GM23338 (cell line): ENCODE measurements at regions not wholly inside any gene's neighbourhood (a gene's known extent, or its start where the extent isn't known, plus 50 kb on each side); places are given as distances from the start of the nearest gene placed in this dataset.

Experiments used
- ATAC-seq: fragments of 200-7000 bp; cut with Tn5 transposase; 3 replicates; pipeline ENCODE4 v1.9.1; 2020
- DNase-seq: peaks from one replicate; pipeline ENCODE4 v3.0.0-alpha.2; 2015; ENCODE audit warnings: low spot score
- H2AFZ ChIP-seq: fragments of 200-600 bp; sonication (generic); 2 replicates; pipeline ENCODE4 v1.8.0; 2016; ENCODE audit warnings: antibody characterized with exemption, mild to moderate bottlenecking, moderate library complexity
- H3F3A ChIP-seq: fragments of 200-600 bp; sonication (generic); replicated peaks from 2 replicates; pipeline ENCODE4 v1.8.0; 2017; ENCODE audit warnings: antibody characterized with exemption, mixed run types, low read depth
- H3K27ac ChIP-seq: fragments of 200-600 bp; sonication (generic); 2 replicates; pipeline ENCODE4 v1.6.1; 2016; ENCODE audit warnings: low read depth
- H3K27me3 ChIP-seq: fragments of 200-600 bp; sonication (generic); 2 replicates; pipeline ENCODE4 v1.8.0; 2016; ENCODE audit warnings: mild to moderate bottlenecking, mixed run types, moderate library complexity; ENCODE audit not compliant: insufficient read depth
- H3K36me3 ChIP-seq: fragments of 200-600 bp; sonication (generic); 2 replicates; pipeline ENCODE4 v1.8.0; 2016; ENCODE audit warnings: mild to moderate bottlenecking; ENCODE audit not compliant: insufficient read depth
- H3K4me1 ChIP-seq: fragments of 200-600 bp; sonication (generic); 2 replicates; pipeline ENCODE4 v1.8.0; 2016; ENCODE audit warnings: mild to moderate bottlenecking, moderate library complexity; ENCODE audit not compliant: insufficient read depth
- H3K4me2 ChIP-seq: fragments of 200-600 bp; sonication (generic); 2 replicates; pipeline ENCODE4 v1.7.1; 2017; ENCODE audit warnings: mixed run types
- H3K4me3 ChIP-seq: fragments of 200-600 bp; sonication (generic); 2 replicates; pipeline ENCODE4 v1.6.1; 2016; ENCODE audit warnings: mixed run types
- H3K79me2 ChIP-seq: fragments of 200-600 bp; sonication (generic); replicated peaks from 2 replicates; pipeline ENCODE4 v1.8.0; 2017; ENCODE audit warnings: mild to moderate bottlenecking; ENCODE audit not compliant: insufficient read depth
- H3K9me2 ChIP-seq: fragments of 200-600 bp; sonication (generic); 2 replicates; pipeline ENCODE4 v1.8.0; 2017; ENCODE audit not compliant: insufficient read depth
- H4K20me1 ChIP-seq: fragments of 200-600 bp; sonication (generic); replicated peaks from 2 replicates; pipeline ENCODE4 v1.8.0; 2017; ENCODE audit warnings: mild to moderate bottlenecking; ENCODE audit not compliant: insufficient read depth
- H3K27ac Mint-ChIP-seq: 2 replicates; pipeline ENCODE4 v1.8.0; 2020; ENCODE audit warnings: inconsistent platforms, mild to moderate bottlenecking, moderate library complexity, mixed read lengths
- H3K27me3 Mint-ChIP-seq: 3 replicates; pipeline ENCODE4 v1.8.0; 2022; ENCODE audit warnings: low read depth, mild to moderate bottlenecking, moderate library complexity, mixed read lengths, inconsistent platforms; ENCODE audit not compliant: insufficient read depth, poor library complexity
- H3K36me3 Mint-ChIP-seq: 3 replicates; pipeline ENCODE4 v1.8.0; 2021; ENCODE audit warnings: low read depth, mild to moderate bottlenecking, inconsistent platforms, moderate library complexity, mixed read lengths
- H3K4me1 Mint-ChIP-seq: 3 replicates; pipeline ENCODE4 v1.8.0; 2020; ENCODE audit warnings: mild to moderate bottlenecking, inconsistent platforms, mixed read lengths
- H3K4me3 Mint-ChIP-seq: 3 replicates; pipeline ENCODE4 v1.8.0; 2021; ENCODE audit warnings: moderate library complexity, mild to moderate bottlenecking, inconsistent platforms, mixed read lengths
- H3K9me3 Mint-ChIP-seq: 3 replicates; pipeline ENCODE4 v1.8.0; 2020; ENCODE audit warnings: moderate library complexity, mild to moderate bottlenecking, inconsistent platforms, mixed read lengths
- CREB1 ChIP-seq: fragments of 250-450 bp; sonication (Bioruptor Pico); IDR thresholded peaks from 2 replicates; pipeline ENCODE4 v1.5.0; 2020; ENCODE audit warnings: low read depth, mild to moderate bottlenecking, moderate library complexity
- EZH2phosphoT487 ChIP-seq: fragments of 200-600 bp; sonication (generic); IDR thresholded peaks from one replicate; pipeline ENCODE4 v1.8.1; 2018; ENCODE audit warnings: antibody characterized with exemption; ENCODE audit not compliant: unreplicated experiment
- JUNB ChIP-seq: IDR thresholded peaks from one replicate; pipeline ENCODE4 v1.6.1; 2016; ENCODE audit warnings: antibody characterized with exemption; ENCODE audit not compliant: unreplicated experiment
- POLR2AphosphoS5 ChIP-seq: IDR thresholded peaks from 2 replicates; pipeline ENCODE4 v1.6.1; 2016; ENCODE audit warnings: antibody characterized with exemption, low read depth
- STAT1 ChIP-seq: IDR thresholded peaks from one replicate; pipeline ENCODE4 v1.6.1; 2016; ENCODE audit warnings: antibody characterized with exemption; ENCODE audit not compliant: unreplicated experiment
- ZNF114 ChIP-seq: fragments of 250-450 bp; sonication (Bioruptor Pico); IDR thresholded peaks from 2 replicates; pipeline ENCODE4 v1.5.0; 2020; ENCODE audit warnings: mild to moderate bottlenecking, moderate library complexity
- ZNF331 ChIP-seq: fragments of 250-450 bp; sonication (Bioruptor Pico); IDR thresholded peaks from 2 replicates; pipeline ENCODE4 v1.5.0; 2020; ENCODE audit warnings: low read depth, mild to moderate bottlenecking, moderate library complexity
- TF ChIP-seq, protein P1 (sequence below): IDR thresholded peaks from one replicate; pipeline ENCODE4 v1.6.1; 2018; ENCODE audit warnings: antibody characterized with exemption; ENCODE audit not compliant: unreplicated experiment
- TF ChIP-seq, protein P2 (sequence below): fragments of 250-450 bp; sonication (Bioruptor Pico); IDR thresholded peaks from 2 replicates; pipeline ENCODE4 v1.5.0; 2020; ENCODE audit warnings: mild to moderate bottlenecking, moderate library complexity
- TF ChIP-seq, protein P3 (sequence below): IDR thresholded peaks from 2 replicates; pipeline ENCODE4 v1.6.1; 2016; ENCODE audit warnings: antibody characterized with exemption

DNA sequence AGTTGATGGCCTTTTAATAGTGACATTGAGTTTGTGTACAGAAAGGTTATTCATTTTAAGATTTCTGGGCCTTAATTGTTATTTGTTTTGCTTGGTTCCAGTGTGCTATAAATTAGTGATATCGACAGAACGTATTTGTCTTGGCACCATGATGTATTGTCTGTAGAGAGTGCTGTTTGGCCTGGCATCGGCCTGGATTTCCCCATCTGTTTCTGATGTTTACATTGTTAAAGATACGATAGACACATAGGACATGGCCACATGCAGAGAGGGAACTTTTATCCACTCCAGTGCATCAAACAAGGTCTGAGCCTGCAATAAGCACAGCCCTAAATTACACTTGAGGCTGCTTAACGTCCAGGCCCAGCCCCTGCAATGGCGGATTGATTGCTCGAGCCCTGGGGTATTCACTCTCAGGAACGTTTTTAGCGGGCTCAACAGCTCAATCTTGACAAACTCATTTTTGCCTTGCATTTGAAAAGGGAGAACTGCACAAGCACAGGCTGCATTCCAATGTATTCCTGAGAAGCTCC lies 144.7 kb downstream of the SLC4A3 start:
- TF ChIP-seq CREB1 (CRISPR knock-in tag) (no peak), STAT1 (no peak), ZNF114 (CRISPR knock-in tag) (no peak), POLR2AphosphoS5 (no peak), EZH2phosphoT487 (no peak), JUNB (no peak), ZNF331 (CRISPR knock-in tag) (no peak)
- TF ChIP-seq, protein P1, sequence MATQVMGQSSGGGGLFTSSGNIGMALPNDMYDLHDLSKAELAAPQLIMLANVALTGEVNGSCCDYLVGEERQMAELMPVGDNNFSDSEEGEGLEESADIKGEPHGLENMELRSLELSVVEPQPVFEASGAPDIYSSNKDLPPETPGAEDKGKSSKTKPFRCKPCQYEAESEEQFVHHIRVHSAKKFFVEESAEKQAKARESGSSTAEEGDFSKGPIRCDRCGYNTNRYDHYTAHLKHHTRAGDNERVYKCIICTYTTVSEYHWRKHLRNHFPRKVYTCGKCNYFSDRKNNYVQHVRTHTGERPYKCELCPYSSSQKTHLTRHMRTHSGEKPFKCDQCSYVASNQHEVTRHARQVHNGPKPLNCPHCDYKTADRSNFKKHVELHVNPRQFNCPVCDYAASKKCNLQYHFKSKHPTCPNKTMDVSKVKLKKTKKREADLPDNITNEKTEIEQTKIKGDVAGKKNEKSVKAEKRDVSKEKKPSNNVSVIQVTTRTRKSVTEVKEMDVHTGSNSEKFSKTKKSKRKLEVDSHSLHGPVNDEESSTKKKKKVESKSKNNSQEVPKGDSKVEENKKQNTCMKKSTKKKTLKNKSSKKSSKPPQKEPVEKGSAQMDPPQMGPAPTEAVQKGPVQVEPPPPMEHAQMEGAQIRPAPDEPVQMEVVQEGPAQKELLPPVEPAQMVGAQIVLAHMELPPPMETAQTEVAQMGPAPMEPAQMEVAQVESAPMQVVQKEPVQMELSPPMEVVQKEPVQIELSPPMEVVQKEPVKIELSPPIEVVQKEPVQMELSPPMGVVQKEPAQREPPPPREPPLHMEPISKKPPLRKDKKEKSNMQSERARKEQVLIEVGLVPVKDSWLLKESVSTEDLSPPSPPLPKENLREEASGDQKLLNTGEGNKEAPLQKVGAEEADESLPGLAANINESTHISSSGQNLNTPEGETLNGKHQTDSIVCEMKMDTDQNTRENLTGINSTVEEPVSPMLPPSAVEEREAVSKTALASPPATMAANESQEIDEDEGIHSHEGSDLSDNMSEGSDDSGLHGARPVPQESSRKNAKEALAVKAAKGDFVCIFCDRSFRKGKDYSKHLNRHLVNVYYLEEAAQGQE, result no peak
- TF ChIP-seq, protein P2, sequence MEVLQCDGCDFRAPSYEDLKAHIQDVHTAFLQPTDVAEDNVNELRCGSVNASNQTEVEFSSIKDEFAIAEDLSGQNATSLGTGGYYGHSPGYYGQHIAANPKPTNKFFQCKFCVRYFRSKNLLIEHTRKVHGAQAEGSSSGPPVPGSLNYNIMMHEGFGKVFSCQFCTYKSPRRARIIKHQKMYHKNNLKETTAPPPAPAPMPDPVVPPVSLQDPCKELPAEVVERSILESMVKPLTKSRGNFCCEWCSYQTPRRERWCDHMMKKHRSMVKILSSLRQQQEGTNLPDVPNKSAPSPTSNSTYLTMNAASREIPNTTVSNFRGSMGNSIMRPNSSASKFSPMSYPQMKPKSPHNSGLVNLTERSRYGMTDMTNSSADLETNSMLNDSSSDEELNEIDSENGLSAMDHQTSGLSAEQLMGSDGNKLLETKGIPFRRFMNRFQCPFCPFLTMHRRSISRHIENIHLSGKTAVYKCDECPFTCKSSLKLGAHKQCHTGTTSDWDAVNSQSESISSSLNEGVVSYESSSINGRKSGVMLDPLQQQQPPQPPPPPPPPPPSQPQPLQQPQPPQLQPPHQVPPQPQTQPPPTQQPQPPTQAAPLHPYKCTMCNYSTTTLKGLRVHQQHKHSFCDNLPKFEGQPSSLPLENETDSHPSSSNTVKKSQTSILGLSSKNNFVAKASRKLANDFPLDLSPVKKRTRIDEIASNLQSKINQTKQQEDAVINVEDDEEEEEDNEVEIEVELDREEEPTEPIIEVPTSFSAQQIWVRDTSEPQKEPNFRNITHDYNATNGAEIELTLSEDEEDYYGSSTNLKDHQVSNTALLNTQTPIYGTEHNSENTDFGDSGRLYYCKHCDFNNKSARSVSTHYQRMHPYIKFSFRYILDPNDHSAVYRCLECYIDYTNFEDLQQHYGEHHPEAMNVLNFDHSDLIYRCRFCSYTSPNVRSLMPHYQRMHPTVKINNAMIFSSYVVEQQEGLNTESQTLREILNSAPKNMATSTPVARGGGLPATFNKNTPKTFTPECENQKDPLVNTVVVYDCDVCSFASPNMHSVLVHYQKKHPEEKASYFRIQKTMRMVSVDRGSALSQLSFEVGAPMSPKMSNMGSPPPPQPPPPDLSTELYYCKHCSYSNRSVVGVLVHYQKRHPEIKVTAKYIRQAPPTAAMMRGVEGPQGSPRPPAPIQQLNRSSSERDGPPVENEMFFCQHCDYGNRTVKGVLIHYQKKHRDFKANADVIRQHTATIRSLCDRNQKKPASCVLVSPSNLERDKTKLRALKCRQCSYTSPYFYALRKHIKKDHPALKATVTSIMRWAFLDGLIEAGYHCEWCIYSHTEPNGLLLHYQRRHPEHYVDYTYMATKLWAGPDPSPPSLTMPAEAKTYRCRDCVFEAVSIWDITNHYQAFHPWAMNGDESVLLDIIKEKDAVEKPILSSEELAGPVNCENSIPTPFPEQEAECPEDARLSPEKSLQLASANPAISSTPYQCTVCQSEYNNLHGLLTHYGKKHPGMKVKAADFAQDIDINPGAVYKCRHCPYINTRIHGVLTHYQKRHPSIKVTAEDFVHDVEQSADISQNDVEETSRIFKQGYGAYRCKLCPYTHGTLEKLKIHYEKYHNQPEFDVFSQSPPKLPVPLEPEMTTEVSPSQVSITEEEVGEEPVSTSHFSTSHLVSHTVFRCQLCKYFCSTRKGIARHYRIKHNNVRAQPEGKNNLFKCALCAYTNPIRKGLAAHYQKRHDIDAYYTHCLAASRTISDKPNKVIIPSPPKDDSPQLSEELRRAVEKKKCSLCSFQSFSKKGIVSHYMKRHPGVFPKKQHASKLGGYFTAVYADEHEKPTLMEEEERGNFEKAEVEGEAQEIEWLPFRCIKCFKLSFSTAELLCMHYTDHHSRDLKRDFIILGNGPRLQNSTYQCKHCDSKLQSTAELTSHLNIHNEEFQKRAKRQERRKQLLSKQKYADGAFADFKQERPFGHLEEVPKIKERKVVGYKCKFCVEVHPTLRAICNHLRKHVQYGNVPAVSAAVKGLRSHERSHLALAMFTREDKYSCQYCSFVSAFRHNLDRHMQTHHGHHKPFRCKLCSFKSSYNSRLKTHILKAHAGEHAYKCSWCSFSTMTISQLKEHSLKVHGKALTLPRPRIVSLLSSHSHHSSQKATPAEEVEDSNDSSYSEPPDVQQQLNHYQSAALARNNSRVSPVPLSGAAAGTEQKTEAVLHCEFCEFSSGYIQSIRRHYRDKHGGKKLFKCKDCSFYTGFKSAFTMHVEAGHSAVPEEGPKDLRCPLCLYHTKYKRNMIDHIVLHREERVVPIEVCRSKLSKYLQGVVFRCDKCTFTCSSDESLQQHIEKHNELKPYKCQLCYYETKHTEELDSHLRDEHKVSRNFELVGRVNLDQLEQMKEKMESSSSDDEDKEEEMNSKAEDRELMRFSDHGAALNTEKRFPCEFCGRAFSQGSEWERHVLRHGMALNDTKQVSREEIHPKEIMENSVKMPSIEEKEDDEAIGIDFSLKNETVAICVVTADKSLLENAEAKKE, result no peak
- TF ChIP-seq, protein P3, sequence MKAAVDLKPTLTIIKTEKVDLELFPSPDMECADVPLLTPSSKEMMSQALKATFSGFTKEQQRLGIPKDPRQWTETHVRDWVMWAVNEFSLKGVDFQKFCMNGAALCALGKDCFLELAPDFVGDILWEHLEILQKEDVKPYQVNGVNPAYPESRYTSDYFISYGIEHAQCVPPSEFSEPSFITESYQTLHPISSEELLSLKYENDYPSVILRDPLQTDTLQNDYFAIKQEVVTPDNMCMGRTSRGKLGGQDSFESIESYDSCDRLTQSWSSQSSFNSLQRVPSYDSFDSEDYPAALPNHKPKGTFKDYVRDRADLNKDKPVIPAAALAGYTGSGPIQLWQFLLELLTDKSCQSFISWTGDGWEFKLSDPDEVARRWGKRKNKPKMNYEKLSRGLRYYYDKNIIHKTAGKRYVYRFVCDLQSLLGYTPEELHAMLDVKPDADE, result no peak
- no peaks in the 10 kb centered on the region for H4K20me1 ChIP-seq
- H3K9me2 ChIP-seq, result no peaks in the 10 kb centered on the region
- no peak overlapping the region for H3K4me3 ChIP-seq
- H3K27ac ChIP-seq, result no peak overlapping the region
- peaks cover 2% of the 10 kb centered on the region for H3K27me3 Mint-ChIP-seq
- DNase-seq (no peak), ATAC-seq (no peak)
- H2AFZ ChIP-seq, result no peak overlapping the region
- no peak overlapping the region for H3K4me2 ChIP-seq
- no peaks in the 10 kb centered on the region; the same call in 2 of the 3 replicates for H3K9me3 Mint-ChIP-seq
- H3K4me1 Mint-ChIP-seq, result no peaks in the 10 kb centered on the region
- H3F3A ChIP-seq, result no peaks in the 10 kb centered on the region
- no peak overlapping the region for H3K27ac Mint-ChIP-seq
- H3K4me3 Mint-ChIP-seq, result no peak overlapping the region
- H3K27me3 ChIP-seq, result no peaks in the 10 kb centered on the region
- no peaks in the 10 kb centered on the region for H3K36me3 Mint-ChIP-seq
- no peaks in the 10 kb centered on the region for H3K4me1 ChIP-seq
- H3K79me2 ChIP-seq, result no peaks in the 10 kb centered on the region
- H3K36me3 ChIP-seq, result no peaks in the 10 kb centered on the region
